ENCODE measurements at regions not wholly inside any gene's neighbourhood (a gene's known extent, or its start where the extent isn't known, plus 50 kb on each side); places are given as distances from the start of the nearest gene placed in this dataset.

DNA sequence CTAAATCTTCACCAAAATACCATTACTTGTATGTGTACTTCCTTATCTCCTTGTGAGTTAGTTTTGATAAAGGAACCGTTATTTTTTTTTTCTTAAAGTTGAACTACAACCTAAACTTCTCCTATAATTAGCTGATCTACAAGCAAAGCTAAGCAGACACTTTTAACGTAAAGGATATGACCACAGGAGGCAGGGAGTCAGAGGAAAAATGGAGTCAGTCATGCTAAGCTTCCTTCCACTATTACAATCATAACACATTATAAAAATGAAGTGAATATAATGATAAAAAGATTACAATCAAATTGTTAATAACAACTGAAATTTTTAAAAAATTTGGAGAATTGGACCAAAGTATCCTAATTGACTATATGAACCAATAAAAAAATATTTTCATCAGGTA, 892.6 kb downstream of the KCNT2 start:
- H3K4me3 ChIP-seq (ENCODE audit: low read depth, low read length): no peak overlapping the region
- TF ChIP-seq CTCF (IDR thresholded peaks at IDR 0.05; ENCODE audit: insufficient read depth, low read length): no peak
- no peak for DNase-seq (ENCODE audit: low read depth)

GRCh38 chr1:195714248-195714647, 894.0 kb downstream of the KCNT2 start:
- TF ChIP-seq CTCF (IDR thresholded peaks at IDR 0.05; ENCODE audit: insufficient read depth, low read length): no peak
- DNase-seq (ENCODE audit: low read depth): peak; percentile 11
- no peak overlapping the region for H3K4me3 ChIP-seq (ENCODE audit: low read depth, low read length)

DNA sequence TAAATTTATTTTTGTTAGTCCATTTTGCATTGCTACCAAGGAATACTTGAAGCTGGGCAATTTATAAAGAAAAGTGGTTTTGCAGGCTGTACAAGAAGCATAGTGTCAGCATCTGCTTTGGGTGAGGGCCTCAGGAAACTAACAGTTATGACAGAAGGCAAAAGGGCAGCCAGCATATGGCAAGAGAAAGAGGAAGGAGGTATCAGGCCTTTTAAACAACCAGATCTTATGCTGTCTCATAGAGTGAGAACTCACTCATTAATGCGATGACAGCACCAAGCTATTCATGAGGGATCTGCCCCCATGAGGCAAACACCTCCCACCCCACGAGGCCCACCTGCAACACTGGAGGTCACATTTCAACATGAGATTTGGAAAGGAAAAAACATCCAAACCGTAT, 898.4 kb downstream of the KCNT2 start:
- TF ChIP-seq CTCF (IDR thresholded peaks at IDR 0.05; ENCODE audit: insufficient read depth, low read length): no peak
- DNase-seq (ENCODE audit: low read depth): no peak

GRCh38 chr1:195704028-195704427, 904.2 kb downstream of the KCNT2 start:
- no peak overlapping the region for H3K4me3 ChIP-seq (ENCODE audit: low read depth, low read length)
- DNase-seq (ENCODE audit: low read depth): no peak

More for the DNA sequence above, 898.4 kb downstream of the KCNT2 start:
- H3K4me3 ChIP-seq (ENCODE audit: low read depth, low read length): no peak overlapping the region

DNA sequence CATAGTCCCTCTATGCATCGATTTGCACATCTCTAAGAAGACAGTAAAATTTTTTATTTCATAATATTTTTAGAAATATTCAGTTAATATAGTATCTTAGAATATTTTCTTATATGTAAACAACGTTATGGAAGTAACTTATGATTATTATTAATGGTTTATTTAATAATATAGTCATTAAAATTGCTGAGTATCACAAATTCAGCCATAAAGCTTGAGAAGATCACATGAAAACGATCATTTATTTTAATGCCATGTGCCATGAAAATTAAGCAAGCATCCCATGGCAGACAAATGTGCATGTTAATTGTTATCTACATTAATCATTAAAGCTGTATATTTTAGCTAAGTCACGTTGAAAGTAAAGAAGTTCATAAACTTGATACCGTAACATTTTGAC, 907.1 kb downstream of the KCNT2 start:
- H3K4me3 ChIP-seq (ENCODE audit: low read depth, low read length): no peak overlapping the region
- DNase-seq (ENCODE audit: low read depth): no peak
- TF ChIP-seq CTCF (IDR thresholded peaks at IDR 0.05; ENCODE audit: insufficient read depth, low read length): no peak

More at GRCh38 chr1:195704028-195704427, 904.2 kb downstream of the KCNT2 start:
- TF ChIP-seq CTCF (IDR thresholded peaks at IDR 0.05; ENCODE audit: insufficient read depth, low read length): no peak

- DNase-seq (ENCODE audit: low read depth): no peak
- no peak overlapping the region for H3K4me3 ChIP-seq (ENCODE audit: low read depth, low read length)
- no peak for TF ChIP-seq CTCF (IDR thresholded peaks at IDR 0.05; ENCODE audit: insufficient read depth, low read length)
These were observed 911.1 kb downstream of the KCNT2 start for GRCh38 chr1:195697130-195697529.

- DNase-seq (ENCODE audit: low read depth): no peak
- TF ChIP-seq CTCF (IDR thresholded peaks at IDR 0.05; ENCODE audit: insufficient read depth, low read length): no peak
- no peak overlapping the region for H3K4me3 ChIP-seq (ENCODE audit: low read depth, low read length)
These were observed 921.5 kb downstream of the KCNT2 start for GRCh38 chr1:195686764-195687163.
